ENCODE measurements at regions not wholly inside any gene's neighbourhood (a gene's known extent, or its start where the extent isn't known, plus 50 kb on each side); places are given as distances from the start of the nearest gene placed in this dataset.

DNA sequence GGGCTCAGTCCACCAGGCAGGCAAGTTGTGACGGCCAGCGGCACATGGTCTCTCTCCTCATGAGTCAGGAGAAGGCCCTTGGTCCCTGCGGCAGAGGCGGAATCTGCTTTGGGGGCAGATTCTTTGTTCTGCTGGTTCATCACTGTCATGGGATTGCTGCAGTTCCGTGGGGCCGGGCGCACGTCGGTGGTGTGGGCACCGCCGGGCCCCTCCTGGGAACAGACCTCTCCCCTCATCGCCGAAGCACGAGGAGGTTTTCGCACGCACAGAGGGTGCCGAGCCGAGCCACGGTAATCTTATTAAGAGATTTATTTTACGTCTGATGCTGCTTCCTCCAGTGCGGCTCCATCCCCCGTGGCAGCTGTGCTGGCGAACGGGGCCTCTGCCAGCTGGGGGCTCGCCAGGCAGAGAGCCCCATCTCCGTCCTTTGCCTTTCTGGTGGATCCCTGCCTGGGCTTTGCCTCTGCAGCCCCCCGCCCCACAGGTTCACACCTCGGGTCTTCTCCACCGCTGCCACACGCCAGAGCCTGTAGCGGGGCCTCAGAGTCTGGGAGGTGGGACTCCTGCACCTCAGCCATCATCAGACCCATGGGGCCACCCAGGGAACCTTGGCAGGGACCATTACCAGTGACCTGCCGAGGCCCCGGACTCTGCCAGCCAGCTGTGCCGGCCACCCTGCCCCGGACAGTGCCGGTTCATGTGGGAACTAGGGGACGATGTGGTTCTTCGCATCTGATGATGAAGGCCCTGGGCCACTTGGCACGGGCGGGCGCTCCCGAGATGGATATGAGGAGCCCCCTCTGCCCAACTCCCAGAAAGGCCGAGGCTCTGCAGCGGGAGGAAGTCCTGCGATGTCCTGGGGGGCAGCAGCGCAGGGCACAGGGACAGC is 86.7 kb upstream of the NKX1-1 start:
- no peak for DNase-seq

DNA sequence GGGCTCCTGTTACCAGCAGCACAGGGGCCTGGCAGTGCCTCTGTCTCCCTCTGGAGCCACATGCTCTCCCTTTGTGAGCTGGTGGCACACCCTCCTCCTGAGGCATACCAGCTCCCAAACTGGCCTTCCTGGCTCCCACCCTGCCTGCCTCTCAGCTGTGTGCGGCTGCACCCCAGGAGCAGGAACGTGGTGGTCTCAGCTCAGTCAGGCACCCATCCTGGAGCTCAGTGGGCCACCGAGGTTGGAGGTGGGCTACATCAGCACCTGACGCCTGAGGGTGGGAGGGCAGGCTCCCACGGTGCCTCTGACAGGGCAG is 85.9 kb upstream of the NKX1-1 start:
- DNase-seq: no peak

DNA sequence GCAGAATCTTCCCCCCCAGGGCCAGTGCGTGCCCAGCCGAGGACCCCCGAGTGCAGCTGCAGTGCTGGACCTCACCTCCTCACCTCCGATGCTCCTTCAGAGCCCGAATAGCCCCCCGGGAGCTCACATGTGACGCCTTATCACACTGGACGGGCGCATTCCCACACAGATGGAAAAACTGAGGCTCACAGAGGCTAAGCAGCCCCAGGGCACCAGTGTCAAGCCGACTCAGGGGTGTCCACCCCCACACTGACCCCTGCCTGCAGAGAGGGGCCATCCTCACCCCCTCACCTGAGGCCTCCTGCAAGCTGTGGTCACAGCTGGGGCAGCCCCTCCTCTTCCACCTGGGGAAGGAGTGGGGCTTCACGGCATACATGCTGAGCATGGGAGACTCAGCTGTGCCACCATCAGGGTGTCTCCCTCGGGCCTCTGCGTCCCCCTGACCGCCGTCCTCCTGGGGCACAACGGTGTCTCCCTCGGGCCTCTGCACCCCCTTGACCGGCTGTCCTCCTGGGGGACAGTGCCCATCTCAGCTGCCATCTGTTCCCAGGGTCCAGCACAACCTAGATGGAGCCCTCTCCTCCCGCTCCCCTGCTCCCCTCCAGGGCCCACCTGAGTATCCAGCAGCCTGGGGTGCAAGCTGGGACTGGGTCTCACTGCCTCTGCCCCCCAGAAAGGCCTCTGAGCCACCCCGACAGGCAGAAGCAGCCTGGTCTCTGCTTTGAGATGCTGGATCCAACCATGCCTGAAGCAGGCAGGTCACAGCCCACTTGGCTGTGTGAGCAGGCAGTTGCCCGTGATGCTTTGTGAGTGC is 85.3 kb upstream of the NKX1-1 start:
- no peak for DNase-seq

DNA sequence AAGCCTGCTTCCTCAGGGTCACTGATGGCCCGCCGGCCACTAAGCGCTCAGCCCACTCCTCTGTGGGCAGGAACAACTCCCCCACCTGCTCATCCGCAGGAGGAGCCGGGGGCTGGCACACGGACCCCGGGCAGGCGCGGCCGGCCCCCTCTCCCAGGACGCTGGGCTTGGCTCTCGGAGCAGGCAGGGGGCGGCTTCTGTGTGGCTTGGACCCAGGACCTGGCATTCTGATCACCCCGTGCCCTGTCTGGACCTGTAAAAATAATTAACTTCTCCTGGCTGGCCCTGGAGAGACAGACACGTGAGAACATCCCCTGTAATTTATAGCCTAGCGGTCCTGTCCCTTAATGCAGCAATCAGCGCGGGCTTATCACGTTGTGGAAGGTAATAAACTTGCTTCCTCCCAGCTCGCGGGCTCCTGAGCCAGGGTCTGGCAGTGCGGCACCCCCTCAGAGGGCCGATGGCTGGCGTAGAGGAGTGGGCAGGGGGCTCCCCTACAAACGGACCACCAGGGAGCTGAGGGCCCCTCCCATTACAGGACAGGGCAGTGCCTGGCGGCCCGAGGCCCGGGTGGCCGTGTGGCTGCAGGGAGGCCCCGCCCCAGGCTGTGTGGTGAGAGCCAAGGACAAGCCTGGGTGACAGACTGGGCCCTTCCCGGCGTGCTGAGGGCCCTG is 84.5 kb upstream of the NKX1-1 start:
- no peak for DNase-seq

DNA sequence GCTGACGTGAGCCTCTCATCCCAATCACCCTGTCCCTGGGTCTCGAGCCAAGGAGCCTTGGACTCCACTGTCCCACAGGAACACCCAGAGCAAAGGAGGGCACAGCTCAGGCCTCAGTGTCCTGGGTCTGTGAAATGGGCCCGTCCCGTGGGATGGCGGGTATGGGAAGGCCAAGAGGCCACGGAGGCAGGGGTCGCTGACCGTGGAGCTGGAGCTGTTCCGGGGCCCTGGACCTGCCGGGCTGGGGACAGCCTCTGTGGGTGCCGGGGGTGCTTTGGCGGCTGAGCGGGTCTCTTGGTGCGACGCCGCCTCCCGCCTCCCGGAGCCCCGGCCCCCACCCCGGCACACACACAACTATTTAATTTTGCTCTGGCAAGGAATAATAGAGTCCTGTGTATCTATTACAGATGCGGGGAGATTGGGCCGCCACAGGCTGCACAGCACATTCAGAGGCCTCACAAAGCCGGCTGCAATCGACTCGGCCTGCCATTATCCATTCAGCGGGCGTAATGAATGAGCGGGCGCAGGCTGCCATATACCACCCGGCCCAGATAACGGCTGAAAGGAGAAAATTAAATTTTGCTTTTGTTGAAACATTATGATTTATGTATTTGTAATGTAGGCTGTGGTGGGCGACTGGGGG is 83.9 kb upstream of the NKX1-1 start:
- no peak for DNase-seq

DNA sequence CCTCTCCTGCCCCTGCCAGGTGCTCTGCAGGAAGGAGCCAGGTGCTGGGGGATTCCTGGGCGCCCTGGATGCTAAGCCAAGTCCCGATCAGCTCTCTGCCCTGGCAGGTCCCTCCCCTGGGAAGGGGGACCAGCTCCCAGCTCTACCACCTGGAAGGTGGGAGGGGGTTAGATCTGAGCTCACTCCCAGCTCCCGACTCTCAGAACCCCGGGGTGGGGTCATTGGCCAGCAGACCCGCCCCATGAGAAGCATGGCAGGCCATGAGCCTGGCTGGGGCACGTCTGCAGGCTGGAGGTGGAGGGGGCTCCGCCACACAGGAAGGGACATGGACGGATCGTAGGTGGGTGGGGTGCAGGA is 83.4 kb upstream of the NKX1-1 start:
- no peak for DNase-seq

- no peak for DNase-seq
Measured at GRCh38 chr4:1488831-1489638, 82.8 kb upstream of the NKX1-1 start.

DNA sequence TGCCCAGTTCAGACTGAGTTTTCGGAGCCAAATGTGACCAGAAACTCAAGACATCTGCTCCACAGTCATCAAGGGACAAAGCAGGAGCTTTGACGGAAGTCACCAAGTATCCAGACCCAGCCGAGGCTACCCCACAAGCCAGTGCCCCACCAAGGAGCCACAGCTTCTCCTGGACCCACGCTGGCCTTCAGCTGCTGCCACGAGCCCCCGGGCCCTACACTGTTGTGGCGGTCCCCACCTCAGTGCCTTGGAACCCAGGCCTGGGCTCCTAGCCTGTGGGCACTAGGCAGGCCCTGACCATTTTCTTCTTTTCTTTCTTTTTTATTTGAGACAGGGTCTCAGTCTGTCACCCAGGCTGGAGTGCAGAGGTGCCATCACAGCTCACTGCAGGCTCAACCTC is 82.1 kb upstream of the NKX1-1 start:
- no peak for DNase-seq

- DNase-seq: no peak
Measured at GRCh38 chr4:1487761-1488160, 81.5 kb upstream of the NKX1-1 start.

DNA sequence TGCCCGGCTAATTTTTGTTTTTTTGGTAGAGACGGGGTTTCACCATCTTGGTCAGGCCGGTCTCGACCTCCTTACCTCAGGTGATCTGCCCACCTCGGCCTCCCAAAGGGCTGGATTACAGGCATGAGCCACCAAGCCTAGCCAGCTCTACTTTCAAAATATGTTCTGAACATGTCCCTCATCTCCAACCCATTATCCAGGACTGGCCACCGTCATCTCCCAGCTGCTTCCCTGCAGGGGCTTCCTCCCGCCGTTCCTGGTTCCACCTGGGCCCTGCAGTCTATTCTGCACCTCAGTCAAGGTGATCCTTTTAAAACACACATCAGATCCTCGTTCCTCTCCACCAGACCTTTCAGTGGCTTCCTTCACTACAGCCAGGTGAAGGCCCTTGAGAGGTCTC is 80.9 kb upstream of the NKX1-1 start:
- DNase-seq: no peak

DNA sequence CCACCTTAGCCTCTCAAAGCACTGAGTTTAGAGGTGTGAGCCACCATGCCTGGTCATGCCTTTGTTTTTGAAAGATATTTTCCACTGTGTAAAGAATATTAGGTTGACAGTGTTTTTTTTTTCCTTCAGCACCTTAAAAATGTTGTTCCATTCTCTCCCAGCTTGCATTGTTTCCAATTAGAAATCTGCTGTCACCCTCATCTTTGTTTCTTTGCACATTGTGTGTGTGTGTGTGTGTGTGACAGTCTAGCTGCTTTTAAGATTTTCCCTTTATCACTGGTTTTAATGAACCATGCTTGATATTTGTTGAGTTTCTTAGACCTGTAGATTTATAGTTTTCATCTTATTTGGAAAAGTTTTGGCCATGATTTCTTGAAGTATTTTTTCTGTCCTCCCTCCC is 79.0 kb upstream of the NKX1-1 start:
- DNase-seq: no peak

GRCh38 chr4:1480720-1481119 is 74.5 kb upstream of the NKX1-1 start:
- no peak for DNase-seq

GRCh38 chr4:1479454-1479853 is 73.2 kb upstream of the NKX1-1 start:
- no peak for DNase-seq

DNA sequence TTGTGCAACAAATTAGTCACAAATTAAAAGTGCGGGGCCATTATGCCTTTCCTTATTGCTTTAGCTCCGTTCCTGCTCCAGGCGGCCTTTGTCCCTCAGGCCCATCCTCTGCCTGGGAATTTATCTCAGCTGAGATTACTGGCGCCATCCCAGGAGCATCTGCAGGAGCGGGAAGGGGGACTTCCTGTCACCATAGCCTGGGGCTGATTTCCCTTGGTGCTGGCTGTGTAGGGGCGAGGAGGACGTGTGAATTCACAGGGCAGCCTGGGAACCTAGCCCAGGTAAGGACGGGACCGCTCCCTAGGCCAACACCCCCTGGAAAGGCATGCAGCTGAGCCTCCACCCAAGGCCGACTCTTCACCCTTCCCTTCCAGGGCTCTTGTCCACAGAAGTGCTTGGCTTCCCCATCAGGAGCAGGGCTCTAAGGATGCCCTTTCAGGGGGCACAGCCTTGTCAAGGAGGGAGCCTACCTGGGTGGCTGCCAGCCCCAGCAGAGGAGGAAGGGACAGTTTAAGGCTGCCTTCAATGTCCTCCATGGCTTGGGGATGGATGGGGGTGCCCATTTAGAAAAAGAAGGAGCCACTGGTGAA is 72.6 kb upstream of the NKX1-1 start:
- DNase-seq: no peak

DNA sequence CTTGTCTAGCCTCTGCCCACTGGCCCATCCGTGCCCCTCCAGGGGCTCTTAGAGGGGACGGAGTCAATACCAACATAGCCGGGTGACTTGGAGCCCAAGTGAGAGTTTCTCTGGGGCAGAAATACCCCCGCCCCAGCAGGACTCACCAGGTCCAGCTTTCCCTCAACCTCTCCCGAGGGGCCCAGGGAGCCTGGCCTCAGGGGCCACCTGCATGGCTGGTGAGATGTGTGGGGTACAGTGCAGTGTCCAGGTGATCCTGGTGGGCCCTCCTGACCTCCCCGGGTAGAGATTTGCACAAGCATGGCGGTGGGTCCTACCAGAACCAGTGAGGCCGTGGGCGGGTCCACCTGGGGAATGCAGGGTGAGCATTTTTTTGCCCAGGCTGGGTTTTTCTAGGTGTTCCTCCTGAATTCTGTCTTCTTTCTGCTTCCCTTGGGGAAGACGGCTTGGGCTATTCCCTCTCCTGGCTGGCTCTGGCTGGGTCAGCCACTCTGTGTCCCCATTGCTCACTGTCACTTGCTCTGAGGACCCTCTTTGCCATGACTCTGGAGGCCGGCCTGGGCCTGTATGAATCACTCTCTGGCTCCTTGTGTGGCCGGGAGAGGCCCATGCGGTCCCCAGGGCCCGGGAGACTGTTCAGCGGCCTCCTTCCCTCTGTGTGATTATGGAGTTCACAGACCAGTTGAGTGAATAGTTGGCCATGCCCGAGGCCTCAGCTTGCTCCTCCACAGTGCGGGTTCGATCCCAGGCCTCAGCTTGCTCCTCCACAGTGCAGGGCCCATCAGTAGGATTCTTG is 71.0 kb upstream of the NKX1-1 start:
- no peak for DNase-seq

GRCh38 chr4:1476140-1476513 is 69.9 kb upstream of the NKX1-1 start:
- DNase-seq: no peak

GRCh38 chr4:1475277-1476139 is 69.3 kb upstream of the NKX1-1 start:
- DNase-seq: no peak

DNA sequence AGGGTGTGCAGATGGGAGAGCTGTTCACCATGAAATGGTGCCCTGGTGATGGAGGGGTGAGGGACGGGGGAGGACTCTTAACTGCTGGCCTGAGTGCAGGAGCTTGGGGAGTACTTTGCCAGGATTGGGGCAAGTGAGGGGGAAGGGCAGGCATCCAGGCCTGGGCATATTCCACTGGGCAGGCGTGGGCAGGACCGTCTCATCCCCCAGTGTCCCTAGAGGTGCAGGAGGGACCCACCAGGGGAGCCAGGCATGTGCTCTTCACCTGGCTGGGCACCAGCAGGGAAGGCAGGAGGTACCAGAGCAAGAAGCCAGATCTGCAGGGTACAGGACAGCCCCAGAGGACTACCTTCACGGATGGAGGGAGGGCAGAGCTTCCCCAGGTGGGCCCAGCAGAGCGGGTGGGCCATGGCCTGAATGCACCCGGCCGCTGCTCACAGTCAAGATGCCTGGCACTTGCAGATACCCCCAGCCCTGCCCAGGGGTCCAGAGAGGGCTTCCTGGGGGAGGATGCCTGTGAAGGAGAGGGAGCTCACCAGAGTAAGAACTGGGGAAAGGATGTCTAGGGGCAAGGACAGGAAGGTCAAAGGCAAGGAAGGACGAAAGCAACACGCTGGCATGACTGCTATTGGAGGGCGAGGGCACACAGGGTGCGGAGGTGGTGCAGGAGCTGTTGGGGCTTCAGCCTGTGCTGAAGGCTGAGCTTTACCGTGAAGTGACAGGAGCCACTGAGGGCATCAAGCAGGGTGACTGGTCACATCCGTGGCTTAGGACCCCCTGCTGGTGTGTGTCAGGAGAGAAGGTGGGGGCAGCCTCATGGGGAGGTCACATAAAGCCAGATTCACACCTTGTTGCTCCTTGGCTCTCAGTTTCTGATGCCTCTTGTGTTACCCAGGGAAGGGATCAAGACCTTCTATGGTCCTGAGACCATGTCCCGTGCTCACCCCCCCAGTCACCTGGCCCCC is 68.2 kb upstream of the NKX1-1 start:
- DNase-seq: no peak

- no peak for DNase-seq
Measured at GRCh38 chr4:1473718-1474117, 67.5 kb upstream of the NKX1-1 start.
